ENCODE measurements at regions not wholly inside any gene's neighbourhood (a gene's known extent, or its start where the extent isn't known, plus 50 kb on each side); places are given as distances from the start of the nearest gene placed in this dataset.

GRCh38 chr5:114210662-114211061 lies 151.2 kb upstream of the KCNN2 start:
- no TSS peak for BruUV-seq (replicated peaks)
- Histone ChIP-seq H3K4me3 (no peak overlapping the region), H3K27me3 (ENCODE audit: control insufficient read depth in 2 of 2, insufficient read depth in 2 of 2, low read length in 2 of 2) (no peaks in the 10 kb centered on the region), H3K27ac (ENCODE audit: extremely low read depth, low read depth, low read length) (no peak overlapping the region), H3K9me3 (replicated peaks; ENCODE audit: control insufficient read depth, insufficient read depth, low read depth, low read length) (no peaks in the 10 kb centered on the region; the same call in 1 of the 2 replicates), H3K36me3 (ENCODE audit: control insufficient read depth, insufficient read depth, low read length) (no peaks in the 10 kb centered on the region), H3K4me1 (replicated peaks in 1 of 2; ENCODE audit: control insufficient read depth in 2 of 2, insufficient read depth in 2 of 2, low read length in 2 of 2) (no peaks in the 10 kb centered on the region), H3K9me1 (ENCODE audit: control insufficient read depth, insufficient read depth, low read length) (no peaks in the 10 kb centered on the region), H3K79me2 (ENCODE audit: control insufficient read depth, insufficient read depth, low read length) (no peaks in the 10 kb centered on the region), H4K20me1 (replicated peaks; ENCODE audit: control insufficient read depth, insufficient read depth, low read length) (no peaks in the 10 kb centered on the region), H3K9ac (ENCODE audit: insufficient read depth in 1 of 2, low read depth in 2 of 2, low read length in 2 of 2) (no peak overlapping the region), H2AFZ (ENCODE audit: low read depth, low read length) (no peak overlapping the region), H3K4me2 (ENCODE audit: insufficient read depth, low read length) (no peak overlapping the region)
- FAIRE-seq (no peak), ATAC-seq (no peak), DNase-seq (ENCODE audit: extremely low read depth in 1 of 4, low spot score in 3 of 4) (no peak)
- no peak for TF ChIP-seq ZNF316 (IDR thresholded peaks at IDR 0.05)
- no peak for TF ChIP-seq NUFIP1 (IDR thresholded peaks at IDR 0.05; ENCODE audit: partially characterized antibody)
- TF ChIP-seq PURB (CRISPR knock-in tag; IDR thresholded peaks at IDR 0.05; ENCODE audit: low read depth) = no peak
- no peak for TF ChIP-seq NR1H2 (CRISPR knock-in tag; IDR thresholded peaks at IDR 0.05)
- TF ChIP-seq MIER1 (IDR thresholded peaks at IDR 0.05; ENCODE audit: low read depth) = no peak
- TF ChIP-seq ID3 (CRISPR knock-in tag; IDR thresholded peaks at IDR 0.05) = no peak
- TF ChIP-seq ID3 (tag; IDR thresholded peaks at IDR 0.05) = no peak
- no peak for TF ChIP-seq ZNF57 (CRISPR knock-in tag; IDR thresholded peaks at IDR 0.05)
- TF ChIP-seq BACH1 (tag; IDR thresholded peaks at IDR 0.05) = no peak
- TF ChIP-seq ZNF3 (CRISPR knock-in tag; IDR thresholded peaks at IDR 0.05) = no peak
- no peak for TF ChIP-seq TEAD1 (CRISPR knock-in tag; IDR thresholded peaks at IDR 0.05)
- no peak for TF ChIP-seq ARID2 (IDR thresholded peaks at IDR 0.05)
- TF ChIP-seq TCF7 (IDR thresholded peaks at IDR 0.05; ENCODE audit: borderline replicate concordance) = no peak
- no peak for TF ChIP-seq ZNF780A (CRISPR knock-in tag; IDR thresholded peaks at IDR 0.05)
- TF ChIP-seq CC2D1A (IDR thresholded peaks at IDR 0.05) = no peak
- TF ChIP-seq ETV1 (tag; conservative IDR thresholded peaks at IDR 0.05; ENCODE audit: low read depth) = no peak
- no peak for TF ChIP-seq HBP1 (CRISPR knock-in tag; IDR thresholded peaks at IDR 0.05)
- no peak for TF ChIP-seq ZC3H11A (IDR thresholded peaks at IDR 0.05; ENCODE audit: low read depth, low read length)
- TF ChIP-seq, protein P1, sequence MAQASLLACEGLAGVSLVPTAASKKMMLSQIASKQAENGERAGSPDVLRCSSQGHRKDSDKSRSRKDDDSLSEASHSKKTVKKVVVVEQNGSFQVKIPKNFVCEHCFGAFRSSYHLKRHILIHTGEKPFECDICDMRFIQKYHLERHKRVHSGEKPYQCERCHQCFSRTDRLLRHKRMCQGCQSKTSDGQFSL (CRISPR knock-in tag; IDR thresholded peaks at IDR 0.05) = no peak
- TF ChIP-seq, protein P1 (tag; IDR thresholded peaks at IDR 0.05) = no peak
- TF ChIP-seq POU5F1 (IDR thresholded peaks at IDR 0.05; ENCODE audit: borderline replicate concordance, low read depth, low read length, partially characterized antibody) = no peak
- TF ChIP-seq MAFK (IDR thresholded peaks at IDR 0.05; ENCODE audit: low read length) = no peak
- ChIA-PET CTCF (ENCODE audit: low intra/inter-chr PET ratio) (no interaction called here), POLR2A (interaction anchor here (0.6 kb wide), 1 partner anchor 1073 kb away, joined by 3 read pairs; no protein-coding TSS in a partner anchor)
- intact Hi-C loops (cut with micrococcal nuclease) (no loop called here), in situ Hi-C loops (cut with MboI) (no loop called here)
- 2% methylated on average over 3 of the region's 3 CpGs for whole genome bisulfite sequencing (ENCODE audit: insufficient coverage, low coverage, missing lambda C conversion rate)
